ENCODE measurements at regions not wholly inside any gene's neighbourhood (a gene's known extent, or its start where the extent isn't known, plus 50 kb on each side); places are given as distances from the start of the nearest gene placed in this dataset.
"Not testable (repeated sequence)": the region's sequence is repeated elsewhere in the genome, so short reads cannot be mapped to it uniquely, and the experiment has no call there.

GRCh38 chr9:65389216-65389615 is 104.2 kb upstream of the FOXD4L5 start:
- TF ChIP-seq POLR2AphosphoS5 (IDR thresholded peaks at IDR 0.05; ENCODE audit: borderline replicate concordance, low read depth, low read length); EZH2 (IDR thresholded peaks at IDR 0.05); FOXP2 (optimal IDR thresholded peaks at IDR 0.05; ENCODE audit: control extremely low read depth, extremely low read length, insufficient read depth): not testable (repeated sequence)
